Activated CD8-positive, alpha-beta memory T cell treated with anti-CD3 and anti-CD28 coated beads, Interleukin-2, amount 50 U/mL, for 4 hours (primary cell): ENCODE measurements at regions not wholly inside any gene's neighbourhood (a gene's known extent, or its start where the extent isn't known, plus 50 kb on each side); places are given as distances from the start of the nearest gene placed in this dataset.

Experiments
- DNase-seq: peaks from one replicate; pipeline ENCODE4 v3.0.0-alpha.2; 2020

DNA sequence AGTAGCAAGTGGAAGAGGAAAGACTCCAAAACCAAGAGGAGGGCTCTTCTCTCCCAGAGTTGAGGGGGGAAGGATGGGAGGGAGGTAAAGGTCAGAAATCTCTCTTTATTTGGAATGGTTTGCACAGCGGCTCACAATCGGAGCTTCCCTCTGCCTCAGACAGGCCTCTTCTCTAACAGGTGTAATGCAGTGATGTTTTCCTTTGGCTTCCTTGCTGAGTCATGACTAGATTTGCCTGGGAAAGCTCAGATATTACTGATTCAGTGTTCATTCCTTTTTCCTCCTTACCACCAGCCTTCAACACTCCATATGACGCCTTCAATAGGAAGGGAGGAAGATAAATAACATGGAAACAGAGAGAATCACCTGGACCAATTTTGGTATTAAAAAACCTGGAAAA lies 136.6 kb downstream of the RNF152 start:
- no peak for DNase-seq

DNA sequence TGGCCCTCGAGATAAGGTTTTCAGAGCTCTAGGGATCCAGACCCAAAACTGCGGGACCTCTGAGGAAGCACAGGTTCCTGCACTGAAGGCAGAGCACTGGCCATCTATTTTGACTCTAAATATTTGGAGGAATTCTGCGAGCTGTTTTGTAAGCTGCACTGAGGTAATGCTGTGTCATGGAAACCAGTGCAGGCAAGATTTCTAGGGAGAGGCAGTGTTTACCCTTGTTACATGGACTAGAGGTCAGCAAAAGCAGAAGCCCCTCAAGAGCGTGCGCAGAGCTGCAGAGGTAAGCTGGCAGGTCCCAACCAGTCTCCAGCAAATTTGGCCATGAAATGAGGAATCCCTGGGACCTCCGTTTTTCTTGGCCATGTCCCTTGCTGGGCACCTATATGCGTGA lies 137.3 kb downstream of the RNF152 start:
- no peak for DNase-seq

DNA sequence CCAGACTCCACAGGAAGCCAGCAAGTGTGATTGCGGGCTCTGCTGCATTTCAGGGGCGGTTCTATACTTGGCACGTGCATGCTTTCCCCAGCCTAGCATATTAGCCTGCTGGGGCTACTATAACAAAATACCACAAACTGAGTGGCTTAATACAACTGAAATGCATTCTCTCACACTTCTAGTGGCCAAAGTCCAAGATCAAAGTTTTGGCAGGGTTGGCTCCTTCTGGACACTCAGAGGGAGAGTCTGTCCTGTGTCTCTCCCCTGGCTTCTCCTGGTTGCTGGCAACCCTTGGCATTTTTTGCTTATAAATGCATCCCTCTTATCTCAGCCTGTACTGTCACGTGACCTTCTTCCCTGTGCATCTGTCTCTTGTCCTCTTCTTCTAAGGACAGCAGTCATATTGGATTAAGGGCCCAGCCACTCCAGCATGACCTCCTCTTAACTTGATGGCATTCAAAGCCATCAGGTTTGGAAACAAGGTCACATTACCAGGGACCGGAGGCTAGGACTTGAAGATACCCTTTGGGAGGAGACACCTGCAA lies 138.7 kb downstream of the RNF152 start:
- DNase-seq: no peak

DNA sequence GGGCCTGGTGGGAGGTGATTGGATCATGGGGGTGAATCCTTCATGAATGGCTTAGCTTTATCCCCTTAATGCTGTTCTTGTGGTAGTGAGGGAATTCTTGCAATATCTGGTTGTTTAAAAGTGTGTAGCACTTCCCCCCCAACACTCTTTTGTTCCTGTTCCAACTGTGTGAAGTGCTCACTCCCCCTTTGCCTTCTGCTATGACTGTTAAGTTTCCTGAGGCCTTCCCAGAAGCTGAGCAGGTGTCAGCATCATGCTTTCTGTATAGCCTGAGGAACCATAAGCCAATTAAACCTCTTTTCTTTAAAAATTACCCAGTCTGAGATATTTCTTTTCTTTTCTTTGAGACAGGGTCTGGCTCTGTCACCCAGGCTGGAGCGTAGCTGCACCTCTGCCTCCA lies 139.4 kb downstream of the RNF152 start:
- DNase-seq: no peak

GRCh38 chr18:61752973-61753372 lies 139.8 kb downstream of the RNF152 start:
- DNase-seq: no peak

- DNase-seq: no peak
Observed at GRCh38 chr18:61750840-61751668, 141.8 kb downstream of the RNF152 start.

GRCh38 chr18:61749546-61749945 lies 143.3 kb downstream of the RNF152 start:
- DNase-seq: no peak

GRCh38 chr18:61749031-61749430 lies 143.8 kb downstream of the RNF152 start:
- DNase-seq: no peak

DNA sequence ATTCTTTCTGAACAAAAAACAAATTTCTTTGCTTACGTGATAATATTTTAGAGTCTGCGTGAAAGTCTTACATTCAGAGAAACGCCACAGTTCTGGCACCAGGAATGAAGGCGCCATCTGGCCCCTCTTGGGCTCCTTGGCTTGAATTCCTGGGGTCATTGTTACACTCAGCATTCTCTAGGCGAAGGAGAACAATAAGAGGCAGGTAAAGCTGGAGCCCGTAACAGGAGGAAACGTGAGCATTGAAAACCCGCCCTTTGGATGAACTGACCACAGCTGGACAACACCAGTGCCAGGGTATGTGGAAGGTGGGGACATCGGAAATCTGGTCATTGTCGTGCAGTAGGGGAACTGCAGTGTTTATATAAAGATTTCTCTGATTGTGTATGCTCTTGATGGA lies 144.8 kb downstream of the RNF152 start:
- DNase-seq: no peak

DNA sequence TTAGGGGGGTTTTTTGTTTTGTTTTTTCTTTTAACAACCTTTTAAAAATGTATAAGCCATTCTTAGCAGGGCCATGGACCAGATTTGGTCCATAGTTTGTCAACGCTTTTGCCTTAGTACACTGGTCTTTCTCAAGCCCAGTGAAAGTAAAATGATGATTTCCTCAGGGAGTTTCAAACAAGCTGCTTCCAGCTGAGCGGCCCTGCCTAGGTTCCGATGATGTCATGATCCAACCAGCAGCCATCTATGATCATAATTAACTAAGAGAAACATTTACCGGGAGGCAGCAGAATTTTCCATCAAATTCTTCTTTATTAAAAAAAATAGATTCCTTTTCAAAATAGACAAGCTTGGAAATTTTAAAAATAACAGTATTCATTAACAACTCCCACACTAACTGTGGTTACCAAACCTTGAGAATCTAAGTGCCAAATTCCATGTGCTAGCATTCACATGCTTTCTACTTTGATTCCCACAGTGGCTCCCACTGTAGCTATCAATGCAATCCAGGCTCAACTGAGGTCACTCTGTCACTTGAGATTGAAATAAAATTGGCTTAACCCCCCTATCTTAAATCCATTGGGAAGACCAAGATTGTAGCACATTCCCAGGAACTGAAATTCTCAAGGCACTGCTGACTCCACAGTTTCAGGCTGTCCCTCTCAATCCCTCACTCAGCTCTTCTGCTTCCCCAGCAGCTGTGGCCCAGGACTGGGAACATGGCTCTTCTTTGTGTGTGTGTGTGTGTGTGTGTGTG lies 148.9 kb downstream of the RNF152 start:
- no peak for DNase-seq

DNA sequence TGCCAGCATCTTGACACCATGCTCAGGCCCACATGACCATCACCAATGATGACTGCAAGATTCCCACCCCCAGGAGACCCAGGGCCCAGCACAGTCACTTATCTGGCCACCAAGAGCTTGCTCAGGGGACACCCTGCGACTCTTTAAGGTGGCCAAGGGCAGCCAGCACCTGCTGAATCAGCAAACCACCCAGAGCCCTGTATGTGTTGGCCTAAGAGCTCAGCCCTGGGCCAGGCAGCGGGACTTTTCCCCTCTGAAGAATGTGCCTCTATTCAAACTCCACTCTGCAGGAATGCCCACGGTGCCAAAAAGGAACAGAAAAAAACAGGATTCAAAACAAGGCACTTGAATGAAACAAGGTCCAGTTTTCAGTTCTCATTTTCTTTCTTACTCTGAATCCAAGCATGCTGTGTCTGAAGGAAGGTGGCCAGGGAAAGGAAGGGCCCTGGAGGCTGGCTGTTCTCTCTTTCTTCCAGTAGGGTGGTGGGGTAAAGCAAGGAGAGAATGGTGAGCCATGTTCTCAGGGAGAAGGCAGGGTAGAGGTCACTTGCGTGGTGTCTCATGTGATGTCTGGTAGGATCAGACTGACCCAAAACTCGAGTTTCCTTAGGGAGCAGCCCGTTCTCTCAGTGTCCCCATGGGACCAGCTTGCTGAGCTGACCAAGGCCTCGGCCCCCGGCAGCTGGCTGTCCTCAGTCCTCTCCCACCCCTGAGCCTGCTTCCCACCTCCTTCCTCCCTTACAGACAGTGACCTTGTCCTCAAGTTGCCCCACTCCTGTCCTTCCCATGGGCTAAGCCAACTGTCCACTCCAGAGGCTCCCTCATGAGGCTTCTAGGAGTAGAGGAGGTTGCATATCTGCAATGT lies 150.0 kb downstream of the RNF152 start:
- no peak for DNase-seq

DNA sequence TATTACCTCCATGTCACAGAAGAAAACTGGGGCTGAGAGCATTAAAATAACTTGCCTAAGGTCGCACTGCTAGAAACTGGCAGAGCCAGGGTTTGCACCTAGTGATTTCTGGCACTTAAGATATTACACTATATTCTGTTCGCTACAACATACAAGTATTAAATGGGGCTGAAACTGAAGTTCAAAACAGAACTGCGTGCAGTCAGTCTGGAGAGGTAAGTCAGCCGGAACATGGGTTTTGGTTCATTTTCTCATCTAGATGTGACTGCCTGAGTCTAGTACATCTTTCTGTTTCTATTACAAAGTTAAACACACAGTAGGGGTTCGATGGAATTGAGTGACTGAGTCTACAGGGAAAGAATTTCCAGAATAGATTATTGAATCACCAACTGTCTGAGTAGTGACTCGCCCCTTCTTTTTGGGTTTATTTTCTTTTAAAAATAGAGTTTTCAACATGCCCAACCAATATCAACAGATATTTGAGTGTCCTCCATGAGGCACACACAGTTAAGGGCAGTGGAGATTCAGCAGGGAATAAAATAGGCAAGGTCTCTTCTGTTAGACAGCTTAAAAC lies 150.8 kb downstream of the RNF152 start:
- no peak for DNase-seq

GRCh38 chr18:61738488-61738887 lies 154.3 kb downstream of the RNF152 start:
- DNase-seq: no peak

- no peak for DNase-seq
Observed at GRCh38 chr18:61738042-61738441, 154.8 kb downstream of the RNF152 start.

DNA sequence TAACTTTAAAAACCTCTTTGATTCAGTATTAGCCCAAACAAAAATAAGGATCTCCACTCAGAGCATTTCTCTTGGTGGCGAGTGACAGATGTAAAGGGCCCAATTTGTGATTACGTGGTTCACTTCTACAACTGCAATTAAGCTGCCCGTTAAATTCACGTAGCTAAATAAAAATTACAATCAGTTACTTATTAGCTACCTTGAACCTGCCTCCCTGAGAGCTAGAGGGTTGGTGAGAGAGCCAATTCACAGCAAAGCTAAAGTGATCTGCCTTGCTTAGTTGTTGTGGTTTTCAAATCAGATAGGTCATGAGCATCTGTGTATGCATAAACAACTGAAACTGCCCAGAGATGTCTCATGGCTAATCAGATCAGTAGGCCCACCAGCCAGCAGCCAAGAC lies 156.7 kb downstream of the RNF152 start:
- no peak for DNase-seq

DNA sequence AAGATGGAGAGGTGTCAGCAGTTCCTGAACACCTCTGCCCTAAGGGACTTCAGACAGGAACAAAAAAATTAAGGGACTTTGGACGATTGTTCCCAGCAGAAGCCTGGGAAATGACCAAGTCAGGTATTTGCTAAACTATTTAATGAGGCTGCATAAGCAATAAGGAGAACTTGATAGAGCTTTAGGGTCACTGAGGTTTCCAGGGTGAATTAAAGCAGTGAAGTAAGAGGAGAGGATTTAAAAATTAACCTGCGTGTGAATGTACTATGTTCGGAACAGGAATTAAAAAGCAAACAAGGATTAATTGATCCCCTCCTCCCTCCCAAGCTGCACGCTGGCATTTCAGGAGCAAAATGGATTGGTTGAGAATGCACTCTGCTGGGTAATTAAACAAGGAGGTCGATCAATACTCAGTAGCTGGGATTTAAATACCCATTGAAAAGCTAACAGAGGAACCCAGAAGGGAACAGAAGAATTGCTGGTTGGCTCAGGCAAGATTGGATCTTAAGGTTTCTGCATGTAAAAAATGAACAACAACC lies 157.2 kb downstream of the RNF152 start:
- DNase-seq: no peak

DNA sequence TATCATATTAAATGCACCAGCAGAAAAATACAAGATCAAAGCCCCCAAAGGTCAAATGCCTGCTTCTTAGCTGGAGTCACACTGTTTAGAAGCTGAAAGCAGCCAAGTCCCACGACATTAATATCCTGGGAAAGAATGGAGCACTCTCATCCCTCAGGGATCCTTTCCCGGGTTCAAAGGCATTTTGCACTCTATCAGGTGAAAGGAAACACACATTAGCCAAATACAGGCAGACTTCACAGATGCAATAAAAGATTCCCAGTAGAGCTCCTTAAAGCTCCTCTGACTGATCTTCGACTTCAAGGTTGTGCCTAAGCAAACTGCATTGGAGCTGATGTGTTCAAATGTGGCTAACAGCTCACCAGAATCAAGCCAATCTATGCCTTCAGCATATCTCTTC lies 158.4 kb downstream of the RNF152 start:
- no peak for DNase-seq

DNA sequence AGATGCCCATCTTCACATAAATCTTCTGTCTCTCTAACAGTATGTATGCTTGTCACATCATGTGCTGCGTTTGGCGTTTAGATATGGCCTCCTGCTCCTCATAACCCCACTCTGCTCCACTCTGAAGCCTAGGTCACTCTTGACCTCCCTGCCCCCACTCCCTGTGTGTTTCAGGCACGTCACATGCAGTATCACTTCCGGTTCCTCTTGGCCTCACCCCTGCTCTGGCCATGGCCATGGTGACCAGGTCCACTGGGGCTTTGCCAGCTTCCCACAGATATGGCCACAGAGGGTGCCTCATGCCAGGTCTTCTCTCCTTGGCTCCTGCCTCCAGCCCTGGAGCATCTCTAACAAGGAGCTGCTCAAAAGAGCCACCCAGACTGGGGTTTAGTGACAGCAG lies 160.0 kb downstream of the RNF152 start:
- DNase-seq: no peak

DNA sequence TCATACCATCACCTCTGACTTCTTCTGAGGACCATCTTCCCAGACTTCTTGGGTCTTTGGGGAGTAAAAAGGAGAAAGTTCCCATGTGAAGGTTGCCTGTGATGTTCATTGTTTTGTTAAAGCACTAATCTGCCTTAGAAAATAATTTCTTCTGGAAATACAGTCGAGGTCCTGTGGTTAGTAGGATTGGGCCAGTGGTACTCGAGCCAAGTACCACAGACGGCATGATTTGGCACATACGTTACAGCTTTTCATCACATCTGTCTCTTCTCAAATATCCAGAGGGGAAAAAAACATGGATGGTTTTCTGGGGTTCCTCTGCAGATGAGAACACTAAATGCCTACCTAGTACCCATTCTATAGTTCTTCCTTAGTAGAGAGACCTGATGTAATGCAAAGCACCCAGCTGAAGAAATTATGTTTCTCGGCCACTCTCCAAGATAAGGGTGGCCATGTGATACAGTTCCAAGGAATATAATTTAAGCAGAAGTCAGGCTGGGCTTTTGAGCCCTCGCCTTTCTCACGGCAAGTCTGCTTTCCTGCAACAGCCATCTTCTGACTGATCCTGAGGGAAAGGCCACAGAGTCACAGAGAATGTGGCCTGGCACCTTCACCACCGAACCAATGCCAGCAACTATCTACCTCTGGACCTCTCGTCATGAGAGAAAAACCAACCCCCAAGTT lies 161.0 kb downstream of the RNF152 start:
- no peak for DNase-seq

GRCh38 chr18:61731178-61731577 lies 161.6 kb downstream of the RNF152 start:
- no peak for DNase-seq

GRCh38 chr18:61729322-61729721 lies 163.5 kb downstream of the RNF152 start:
- no peak for DNase-seq
